Ishikawa (cell line): ENCODE measurements at regions not wholly inside any gene's neighbourhood (a gene's known extent, or its start where the extent isn't known, plus 50 kb on each side); places are given as distances from the start of the nearest gene placed in this dataset.

Experiments
- CREB1 ChIP-seq: IDR thresholded peaks from 2 replicates; pipeline ENCODE4 v1.6.1; 2012; ENCODE audit warnings: low read depth
- TCF12 ChIP-seq: IDR thresholded peaks from 2 replicates; pipeline ENCODE4 v1.6.1; 2012; ENCODE audit warnings: low read depth
- TEAD4 ChIP-seq: IDR thresholded peaks from 2 replicates; pipeline ENCODE4 v1.6.1; 2012

DNA sequence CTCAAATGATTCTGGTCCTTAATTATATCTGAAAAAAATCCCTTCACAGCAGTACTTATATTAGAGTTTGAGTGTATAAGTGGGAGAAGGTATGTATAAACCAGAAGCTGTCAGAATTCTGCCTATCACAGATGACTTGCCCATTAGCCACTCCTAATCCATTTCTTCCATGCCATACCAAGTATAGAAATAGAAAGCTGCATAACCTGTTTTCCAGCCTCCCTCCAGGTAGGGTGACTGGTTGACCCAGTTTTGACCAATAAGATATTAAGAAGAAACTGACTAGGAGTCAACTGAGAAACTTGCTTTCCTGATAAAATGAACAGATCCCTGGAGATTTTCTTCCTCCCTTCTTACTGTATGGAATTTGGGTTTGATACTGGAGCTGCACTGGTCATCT lies 112.2 kb upstream of the GRIK2 start:
- TF ChIP-seq TCF12: no peak
- no peak for TF ChIP-seq TEAD4
- TF ChIP-seq CREB1: no peak
